ENCODE measurements at regions not wholly inside any gene's neighbourhood (a gene's known extent, or its start where the extent isn't known, plus 50 kb on each side); places are given as distances from the start of the nearest gene placed in this dataset.
"Not testable (repeated sequence)": the region's sequence is repeated elsewhere in the genome, so short reads cannot be mapped to it uniquely, and the experiment has no call there.

DNA sequence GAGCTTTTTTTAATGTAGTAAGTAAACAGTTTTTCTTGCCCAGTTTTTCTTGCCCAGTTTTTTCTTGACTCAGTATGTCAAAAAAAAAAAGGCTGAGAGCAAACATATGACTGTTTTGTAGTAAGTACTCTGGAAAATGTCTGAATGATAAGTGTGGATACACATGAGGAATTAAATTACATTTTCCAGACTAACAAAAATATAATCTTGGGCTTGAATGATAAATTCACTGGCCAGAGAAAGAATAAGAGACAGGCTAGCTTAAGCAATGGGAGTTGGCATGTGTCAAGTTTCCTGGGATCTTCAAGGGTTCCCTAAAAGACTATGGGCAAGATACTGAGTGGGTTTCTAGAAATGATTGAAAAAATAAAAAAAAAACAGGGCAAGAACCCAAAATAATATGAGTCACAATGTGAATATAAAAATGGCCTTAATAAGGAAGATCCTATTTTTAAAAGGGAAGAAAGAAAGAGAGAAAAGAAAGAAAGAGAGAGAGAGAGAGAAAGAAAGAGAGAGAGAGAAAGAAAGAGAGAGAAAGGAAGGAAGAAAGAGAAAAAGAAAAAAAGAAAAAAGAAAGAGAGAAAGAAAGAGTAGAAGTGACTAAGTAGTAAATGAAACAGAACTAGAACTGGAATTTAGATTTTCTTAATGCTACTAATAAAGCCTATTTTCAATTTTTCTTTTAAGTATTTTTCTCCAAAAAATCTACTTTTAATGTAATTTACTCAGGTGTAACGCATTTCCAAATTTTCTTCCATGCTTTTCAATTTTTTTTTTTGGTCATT lies 60.2 kb downstream of the TFPI2 start:
- no peak for DNase-seq

DNA sequence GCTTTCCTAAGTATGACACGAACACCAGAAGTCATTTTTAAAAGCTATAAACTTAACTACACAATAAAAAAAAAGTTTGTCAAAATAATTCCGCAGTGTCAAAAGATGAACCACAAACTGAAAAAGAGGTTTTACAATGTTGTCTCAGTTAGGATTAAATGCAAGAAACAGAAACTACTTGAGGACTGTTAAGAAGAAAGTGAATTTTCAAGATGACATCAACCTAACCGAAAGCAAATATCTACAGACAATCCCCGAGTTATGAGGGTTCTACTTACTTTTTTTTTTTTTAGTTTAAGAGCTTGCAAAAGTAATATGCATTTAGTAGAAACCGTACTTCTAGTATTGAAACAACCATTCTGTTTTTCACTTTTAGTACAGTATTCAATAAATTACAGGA lies 62.3 kb downstream of the TFPI2 start:
- no peak for DNase-seq

DNA sequence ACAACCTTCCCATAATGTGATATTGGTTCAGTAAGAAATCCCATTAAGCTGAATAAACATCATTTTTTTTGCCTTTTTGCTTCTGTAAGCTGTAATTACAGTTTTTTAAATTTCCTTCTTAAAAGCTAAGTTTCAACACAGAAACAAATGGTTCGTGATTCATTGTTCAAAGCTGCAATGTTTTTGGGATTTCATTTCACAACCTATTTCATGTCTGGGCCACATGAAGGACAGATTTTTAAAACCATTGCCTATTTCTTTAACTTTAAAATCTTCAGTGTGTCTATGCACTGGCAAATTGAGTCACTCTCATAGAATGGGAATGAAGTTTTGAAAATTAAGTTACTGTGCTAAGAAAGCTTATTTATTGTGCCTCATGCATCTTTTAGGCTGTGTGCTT lies 66.9 kb downstream of the TFPI2 start:
- no peak for DNase-seq

DNA sequence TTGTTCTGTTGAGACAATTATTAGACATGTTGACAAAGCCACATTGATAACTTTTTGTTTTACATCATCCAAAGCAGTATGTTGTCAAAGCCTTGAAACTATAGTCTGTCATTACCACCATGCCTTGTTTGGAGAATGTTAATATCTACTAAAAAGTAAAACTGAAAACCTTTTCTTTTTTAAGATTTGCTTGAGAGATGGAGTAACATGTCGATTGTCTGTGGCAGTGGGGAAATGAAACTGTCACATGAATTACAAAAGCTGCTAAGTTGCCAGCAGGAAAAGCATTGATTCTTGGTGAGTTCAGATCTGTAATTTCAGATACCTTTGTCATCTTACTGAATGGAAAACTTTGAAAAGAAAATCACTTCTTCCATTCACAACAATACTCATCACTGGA lies 69.1 kb downstream of the TFPI2 start:
- DNase-seq, result no peak

DNA sequence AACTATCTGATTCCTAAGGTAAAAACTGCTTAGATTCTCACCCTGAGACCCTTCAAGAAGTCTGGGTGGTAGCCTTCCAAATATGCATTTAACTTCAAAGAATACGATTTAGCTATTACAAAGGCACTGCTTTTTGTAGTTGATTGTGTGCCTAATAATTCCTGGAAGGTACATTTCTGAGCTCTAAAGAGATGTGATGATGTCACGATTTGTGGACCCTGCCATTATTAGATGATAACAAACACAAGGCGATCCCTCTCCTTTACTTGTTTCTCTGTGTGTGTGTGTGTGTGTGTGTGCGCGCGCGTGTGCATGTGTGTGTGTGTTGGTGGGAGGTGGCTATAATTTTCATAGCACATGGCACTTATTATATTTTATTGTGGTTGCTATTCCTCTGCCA lies 70.9 kb downstream of the TFPI2 start:
- DNase-seq, result no peak

DNA sequence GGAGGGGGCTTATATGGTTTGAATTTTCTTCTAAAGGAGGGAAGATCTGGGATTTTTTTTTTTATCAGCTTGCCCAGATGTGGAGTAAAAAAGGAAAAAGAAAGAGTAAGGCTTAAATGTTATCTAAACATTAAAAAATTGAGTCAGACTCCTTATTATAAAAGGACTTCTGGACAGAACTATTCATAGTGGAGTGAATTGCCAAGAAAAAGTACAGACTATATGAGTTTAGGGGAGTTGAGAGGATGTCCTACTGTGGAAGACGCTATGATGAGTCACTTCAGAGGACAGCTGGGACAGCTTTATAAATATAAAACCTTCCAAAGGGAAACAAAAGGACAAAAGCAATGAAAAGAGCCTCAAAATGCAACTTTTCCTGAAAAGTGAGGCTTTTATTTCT lies 73.0 kb downstream of the TFPI2 start:
- no peak for DNase-seq

DNA sequence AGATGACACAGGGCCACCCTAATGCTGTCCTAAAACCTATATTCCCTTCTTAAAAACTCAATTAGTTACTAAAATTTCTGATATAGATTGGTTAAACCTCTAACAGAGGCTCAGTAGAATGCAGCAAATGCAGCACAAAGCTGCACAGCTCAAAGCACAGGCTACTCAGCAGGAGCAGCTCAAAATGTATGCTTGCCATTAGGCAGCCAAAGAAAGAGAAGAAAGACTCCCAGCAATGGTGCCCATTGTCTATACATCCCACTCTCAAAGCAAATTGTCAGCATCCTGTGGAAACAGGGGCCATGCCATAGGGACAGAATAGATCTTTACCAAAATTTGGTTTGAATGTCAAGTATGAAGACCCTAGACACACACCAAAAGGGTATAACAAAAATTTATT lies 73.5 kb downstream of the TFPI2 start:
- DNase-seq, result no peak

DNA sequence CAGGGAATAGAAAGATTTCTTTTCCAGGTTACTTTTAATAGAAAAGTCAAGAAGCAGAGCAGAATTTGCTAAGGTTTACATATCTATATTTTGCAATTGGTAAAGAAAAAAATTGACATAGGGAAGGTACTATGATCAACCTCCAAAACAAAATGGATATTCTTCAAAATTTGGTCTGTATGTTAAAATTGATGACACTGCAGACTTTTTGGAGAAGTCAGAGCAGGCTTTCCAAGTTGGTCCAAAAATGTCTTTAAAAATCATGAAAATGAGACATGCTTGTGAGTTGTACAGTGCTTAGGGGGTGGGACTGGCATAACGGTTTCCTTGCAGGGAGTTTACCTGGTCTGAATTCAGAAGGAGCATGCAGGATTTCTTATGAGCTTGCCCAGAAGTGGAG lies 77.0 kb downstream of the TFPI2 start:
- no peak for DNase-seq

DNA sequence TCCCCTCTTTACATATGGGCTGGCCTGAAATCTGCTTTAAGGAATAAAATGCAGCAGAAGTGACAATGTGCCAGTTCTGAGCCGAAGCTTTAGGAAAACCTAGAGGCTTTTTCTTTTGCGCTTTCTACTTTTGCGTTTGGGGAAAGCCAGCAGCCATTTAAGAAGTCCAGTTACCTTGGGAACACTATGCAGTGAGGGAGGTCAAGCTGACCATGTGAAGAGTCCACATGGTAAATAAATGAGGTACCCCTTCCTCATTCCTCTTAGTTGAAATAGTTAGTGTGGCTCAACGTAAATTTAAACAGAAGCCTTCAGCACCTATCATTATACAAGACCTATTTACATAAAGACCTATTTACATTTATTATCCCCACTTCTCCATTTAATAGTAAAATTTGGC lies 78.5 kb downstream of the TFPI2 start:
- no peak for DNase-seq

DNA sequence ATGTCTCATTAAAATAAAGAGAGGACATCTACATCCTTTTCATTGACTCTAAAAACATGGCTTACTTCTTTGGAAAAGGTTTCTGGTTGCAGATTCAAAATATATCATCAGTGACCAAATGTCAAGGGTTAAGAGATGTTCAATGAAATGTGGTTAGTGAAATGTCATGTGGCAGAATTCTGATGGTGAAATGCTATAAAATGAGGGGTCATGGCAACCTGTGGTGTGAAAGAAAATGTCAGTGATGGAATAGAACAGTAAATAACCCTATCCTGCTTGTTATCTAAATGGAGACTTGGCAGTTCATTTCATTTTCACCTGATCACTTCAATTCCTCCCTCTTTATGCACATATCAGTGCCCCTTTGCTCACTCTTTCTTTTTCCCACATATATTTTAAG lies 79.4 kb downstream of the TFPI2 start:
- no peak for DNase-seq

DNA sequence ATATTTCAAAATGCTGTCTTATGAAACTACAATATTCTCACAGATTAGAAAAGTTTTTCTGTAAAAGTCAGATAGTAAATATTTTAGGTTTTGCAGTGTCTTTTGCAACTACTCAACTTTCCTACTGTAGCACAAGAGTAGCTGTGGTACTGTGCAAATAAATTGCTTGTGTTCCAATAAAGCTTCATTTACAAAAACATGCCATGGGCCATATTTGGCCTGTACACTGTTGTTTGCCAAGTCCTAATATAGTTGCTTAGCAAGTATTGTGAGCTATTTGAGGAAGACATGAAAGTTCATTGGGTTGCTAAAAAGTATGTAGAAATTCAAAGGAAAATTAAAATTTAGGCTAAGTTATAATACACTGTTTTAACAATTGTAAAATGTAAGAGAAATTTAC lies 80.0 kb downstream of the TFPI2 start:
- no peak for DNase-seq

DNA sequence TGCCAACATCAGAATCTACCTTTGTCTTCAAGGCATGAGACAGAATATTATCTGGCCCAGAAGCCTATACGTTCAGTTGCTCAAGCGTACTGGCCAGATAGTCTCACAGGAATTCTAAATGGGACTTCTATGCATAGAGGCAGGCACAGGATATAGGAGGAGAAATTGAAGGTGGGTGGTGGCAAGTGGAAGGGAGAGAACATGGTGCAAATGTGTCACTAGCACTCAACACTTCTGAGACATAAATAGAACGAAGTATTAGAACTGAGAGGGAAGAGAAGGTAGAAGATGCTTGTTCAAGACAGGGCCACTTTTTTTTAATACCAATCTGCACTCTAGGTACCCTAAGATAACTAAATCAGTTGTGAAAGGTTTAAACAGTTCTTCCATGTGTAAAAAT lies 85.8 kb downstream of the TFPI2 start:
- no peak for DNase-seq

DNA sequence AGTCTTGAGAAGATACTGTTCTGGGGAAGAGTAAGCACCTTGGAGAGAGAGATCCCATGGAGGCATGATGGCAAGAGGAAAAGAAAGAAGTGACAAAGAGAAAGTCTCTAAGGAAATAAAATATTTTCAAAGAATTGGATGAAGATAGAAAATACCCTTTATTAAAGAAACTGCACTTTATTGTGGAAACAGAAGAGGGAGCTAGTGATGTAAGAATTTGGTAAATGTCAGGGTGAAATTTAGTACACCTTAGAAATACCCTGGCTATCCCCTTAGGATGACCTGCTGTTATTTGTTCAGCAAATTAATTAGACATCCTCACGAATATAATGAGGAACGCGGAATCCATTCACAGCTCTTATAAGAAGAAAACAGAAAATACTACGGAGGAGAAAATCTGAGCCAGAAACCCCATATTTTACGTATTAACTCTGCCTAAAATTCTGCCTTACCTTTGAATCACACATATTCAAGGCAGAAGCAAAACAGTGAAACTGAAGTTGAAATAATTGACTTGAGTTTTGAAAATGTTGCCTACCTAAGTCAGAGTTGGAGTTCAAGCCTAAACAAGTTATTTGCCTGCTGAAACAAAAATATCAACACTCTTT lies 90.7 kb downstream of the TFPI2 start:
- peak; percentile 22 for DNase-seq

DNA sequence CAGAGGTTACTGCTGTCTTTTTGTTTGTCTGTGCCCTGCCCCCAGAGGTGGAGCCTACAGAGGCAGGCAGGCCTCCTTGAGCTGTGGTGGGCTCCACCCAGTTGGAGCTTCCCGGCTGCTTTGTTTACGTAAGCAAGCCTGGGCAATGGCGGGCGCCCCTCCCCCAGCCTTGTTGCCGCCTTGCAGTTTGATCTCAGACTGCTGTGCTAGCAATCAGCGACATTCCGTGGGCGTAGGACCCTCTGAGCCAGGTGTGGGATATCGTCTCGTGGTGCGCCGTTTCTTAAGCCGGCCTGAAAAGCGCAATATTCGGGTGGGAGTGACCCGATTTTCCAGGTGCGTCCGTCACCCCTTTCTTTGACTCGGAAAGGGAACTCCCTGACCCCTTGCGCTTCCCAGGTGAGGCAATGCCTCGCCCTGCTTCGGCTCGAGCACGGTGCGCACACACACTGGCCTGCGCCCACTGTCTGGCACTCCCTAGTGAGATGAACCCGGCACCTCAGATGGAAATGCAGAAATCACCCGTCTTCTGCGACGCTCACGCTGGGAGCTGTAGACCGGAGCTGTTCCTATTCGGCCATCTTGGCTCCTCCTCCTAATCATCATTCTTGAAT lies 97.4 kb downstream of the TFPI2 start:
- DNase-seq, result not testable (repeated sequence)

DNA sequence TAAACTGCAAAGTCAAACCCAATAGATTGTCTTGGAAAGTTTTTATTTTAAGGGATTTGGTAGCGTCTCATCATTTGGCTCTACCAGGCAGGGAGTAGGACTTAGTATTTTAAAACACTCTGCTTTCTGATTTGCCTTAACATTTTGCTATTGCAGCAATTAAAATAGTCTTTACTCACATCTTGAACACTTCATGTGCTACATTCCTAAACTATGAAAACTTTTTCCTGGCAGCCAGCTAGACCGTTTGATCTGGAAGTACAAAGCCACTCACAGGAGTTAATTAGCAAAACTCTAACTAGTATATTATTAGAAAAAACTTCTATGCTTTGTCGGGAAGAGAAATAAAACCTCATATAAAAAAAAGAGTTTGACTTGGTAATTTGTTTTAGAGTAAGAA lies 111.4 kb downstream of the TFPI2 start:
- DNase-seq, result peak; percentile 27

DNA sequence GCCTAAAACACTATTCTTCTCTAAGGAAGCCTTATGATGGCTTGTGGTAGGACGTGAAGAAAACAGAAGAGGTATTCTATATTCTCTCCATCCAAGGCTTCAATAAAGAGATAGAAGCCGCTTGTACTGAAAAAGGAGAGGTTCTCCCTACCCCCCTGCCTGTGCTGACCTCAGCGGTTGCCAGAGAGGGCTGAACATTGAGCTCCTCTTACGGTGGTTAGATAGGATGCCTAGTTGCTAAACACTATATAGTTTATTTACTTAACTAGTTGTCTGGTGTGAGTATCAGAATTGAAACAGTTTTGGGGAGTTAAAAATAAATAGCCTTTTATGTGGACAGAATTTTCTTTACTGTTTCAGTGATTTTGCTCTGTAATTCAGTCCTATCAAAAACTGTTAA lies 112.2 kb downstream of the TFPI2 start:
- DNase-seq, result no peak

DNA sequence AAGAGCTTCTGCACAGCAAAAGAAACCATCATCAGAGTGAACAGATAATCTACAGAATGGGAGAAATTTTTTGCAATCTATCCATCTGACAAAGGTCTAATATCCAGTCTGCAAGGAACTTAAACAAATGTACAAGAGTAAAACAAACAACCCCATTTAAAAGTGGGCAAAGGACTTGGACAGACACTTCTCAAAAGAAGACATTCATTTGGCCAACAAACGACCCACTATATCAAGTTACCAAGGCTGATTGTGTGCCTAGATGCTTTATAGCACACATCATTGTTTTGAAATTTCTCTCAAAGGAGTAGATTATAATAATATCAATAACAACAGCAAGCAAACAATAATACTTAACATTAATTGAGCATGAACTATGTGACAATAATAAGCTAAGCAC lies 117.1 kb downstream of the TFPI2 start:
- DNase-seq, result no peak

DNA sequence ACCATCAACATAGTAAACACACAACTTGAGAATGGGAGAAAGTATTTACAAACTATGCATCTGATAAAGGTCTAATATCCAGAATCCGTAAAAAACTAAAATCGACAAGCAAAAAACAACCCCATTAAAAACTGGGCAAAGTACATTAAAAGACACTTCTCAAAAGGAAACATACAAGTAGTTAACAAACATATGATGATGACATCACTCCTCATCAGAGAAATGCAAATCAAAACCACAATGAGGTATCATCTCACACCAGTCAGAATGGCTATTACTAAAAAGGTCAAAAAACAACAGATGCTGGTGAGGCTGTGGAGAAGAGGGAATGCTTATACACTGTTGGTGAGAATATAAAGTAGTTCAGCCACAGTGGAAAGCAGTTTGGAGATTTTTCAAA lies 125.1 kb downstream of the TFPI2 start:
- DNase-seq, result no peak

DNA sequence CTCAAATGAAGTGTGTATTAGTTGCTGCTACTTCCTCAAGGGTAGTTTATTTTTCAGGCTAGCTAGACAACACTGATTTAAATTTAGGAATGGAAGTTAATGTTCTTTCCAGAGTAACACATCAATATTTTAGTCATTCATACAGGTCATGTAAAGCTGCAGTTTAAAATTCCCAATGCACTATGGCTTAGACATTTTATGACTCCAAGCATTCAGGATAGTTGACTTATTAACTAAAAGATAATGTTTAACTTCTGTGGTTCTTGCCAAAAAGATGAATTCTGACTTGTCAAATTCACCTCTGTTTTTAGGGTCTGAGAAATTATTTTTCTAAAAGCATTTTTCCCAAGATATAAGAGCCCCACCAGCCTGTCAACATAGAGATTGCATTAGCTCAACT lies 131.9 kb downstream of the TFPI2 start:
- no peak for DNase-seq

DNA sequence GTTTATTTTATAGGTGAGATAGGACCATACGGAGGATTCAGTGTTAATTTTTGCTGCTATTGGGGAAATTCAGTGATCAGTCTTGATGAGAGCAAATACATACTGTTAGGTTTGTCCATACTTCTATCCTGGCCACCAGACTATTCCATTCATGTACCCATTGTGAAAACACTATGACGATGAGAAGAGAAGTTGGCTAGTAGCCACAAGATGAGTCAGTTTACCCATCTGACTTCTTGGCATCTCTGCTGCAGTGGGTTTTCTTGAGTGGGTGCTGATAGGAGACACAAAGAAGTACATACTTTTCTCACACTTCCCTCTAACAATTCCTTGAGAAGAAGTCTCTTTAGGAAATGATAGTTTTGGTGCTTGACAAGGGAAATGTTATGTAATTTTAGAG lies 133.1 kb downstream of the TFPI2 start:
- no peak for DNase-seq

DNA sequence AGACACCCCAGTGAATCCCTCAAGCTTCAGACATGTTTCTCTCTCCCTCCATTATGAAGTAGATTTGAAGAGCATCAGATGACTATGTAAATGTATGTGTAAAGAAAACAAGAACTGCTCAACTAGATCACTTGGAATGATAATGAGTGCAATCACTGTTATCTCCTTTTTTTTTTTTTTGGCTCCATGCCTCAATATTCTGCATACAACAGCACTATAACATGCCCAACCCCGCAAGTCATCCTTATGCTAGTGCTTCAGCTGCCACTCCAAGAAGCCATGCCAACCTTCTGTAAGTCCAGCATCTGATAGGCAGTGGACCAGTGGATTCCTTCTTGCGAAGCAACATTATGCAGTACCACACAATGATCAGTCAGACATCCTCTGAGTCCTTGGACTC lies 133.7 kb downstream of the TFPI2 start:
- no peak for DNase-seq

DNA sequence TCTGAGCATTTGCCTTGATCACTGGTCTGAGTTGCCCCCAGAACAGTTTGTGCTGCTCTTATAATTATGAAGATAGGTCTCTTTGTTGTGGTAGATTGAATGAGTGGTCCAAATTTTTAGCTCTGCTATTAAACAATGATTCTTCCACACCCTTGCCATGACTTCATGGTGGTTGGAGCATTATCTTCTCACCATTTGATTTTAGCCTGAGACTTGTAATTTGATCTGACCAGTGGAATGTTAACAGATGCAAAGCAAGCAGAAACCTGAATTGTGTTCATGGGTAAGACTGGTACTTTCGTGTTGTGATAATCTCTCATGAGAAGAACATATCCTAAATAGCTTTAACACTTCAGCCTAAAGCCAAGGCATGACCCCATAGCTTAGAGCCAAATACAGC lies 139.1 kb downstream of the TFPI2 start:
- no peak for DNase-seq

DNA sequence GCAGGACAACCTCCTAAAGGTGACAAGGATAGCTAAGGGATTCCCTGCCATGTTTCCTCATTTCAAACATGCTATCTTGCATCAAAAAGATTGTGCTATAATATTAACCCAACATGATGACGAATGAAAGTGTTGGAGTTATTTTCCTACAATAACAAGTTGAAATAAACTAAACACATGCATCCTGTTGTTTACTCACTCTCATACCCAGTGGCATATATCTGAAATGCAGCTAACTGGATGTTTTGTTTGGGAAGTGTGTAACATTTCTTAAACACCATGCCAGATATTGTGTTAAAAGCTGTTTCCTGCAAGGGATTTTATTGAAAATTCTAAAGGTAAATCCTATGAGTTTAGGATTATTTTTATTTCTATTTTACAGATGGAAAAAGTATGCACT lies 139.6 kb downstream of the TFPI2 start:
- no peak for DNase-seq

DNA sequence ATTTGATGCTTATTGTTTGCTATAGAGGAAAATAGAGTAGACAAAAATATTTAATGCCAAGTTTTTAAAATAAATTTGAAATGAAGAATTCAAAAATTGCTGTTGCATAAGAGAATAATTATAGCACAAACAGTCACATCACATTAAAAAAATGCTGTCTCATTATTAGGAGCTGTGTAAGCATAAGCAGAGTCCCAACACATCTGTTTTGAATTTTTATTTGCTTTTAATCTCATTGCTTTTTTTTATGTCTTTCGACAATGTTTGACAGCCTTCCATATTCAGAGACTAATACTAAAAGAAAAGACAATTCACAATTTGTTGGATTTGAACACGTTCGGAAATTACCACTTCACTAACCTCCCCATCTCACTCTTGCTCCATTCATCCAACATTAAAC lies 143.5 kb downstream of the TFPI2 start:
- DNase-seq, result peak; percentile 22

Measured in fibroblast of skin of abdomen (primary cell).